ENCODE measurements at regions not wholly inside any gene's neighbourhood (a gene's known extent, or its start where the extent isn't known, plus 50 kb on each side); places are given as distances from the start of the nearest gene placed in this dataset.
A peak's percentile ranks its signal among the peaks of the same experiment; 100 is the strongest.
"Not testable (repeated sequence)": the region's sequence is repeated elsewhere in the genome, so short reads cannot be mapped to it uniquely, and the experiment has no call there.

- no peak for TF ChIP-seq CTCF (IDR thresholded peaks at IDR 0.05; ENCODE audit: insufficient read depth, low read depth, low read length, missing control alignments)
- no peak overlapping the region for H3K4me3 ChIP-seq (ENCODE audit: low read depth, low read length)
- no peak for DNase-seq (ENCODE audit: low read depth)
Observed at GRCh38 chr11:33989461-33989860, 62.1 kb upstream of the CAPRIN1 start.

- no peak for DNase-seq (ENCODE audit: low read depth)
- no peak overlapping the region for H3K4me3 ChIP-seq (ENCODE audit: low read depth, low read length)
Observed at GRCh38 chr11:33988586-33989370, 62.8 kb upstream of the CAPRIN1 start.

GRCh38 chr11:33987975-33988580, 63.5 kb upstream of the CAPRIN1 start:
- DNase-seq (ENCODE audit: low read depth) = peak; percentile 87
- no peak overlapping the region for H3K4me3 ChIP-seq (ENCODE audit: low read depth, low read length)
- TF ChIP-seq CTCF (IDR thresholded peaks at IDR 0.05; ENCODE audit: insufficient read depth, low read depth, low read length, missing control alignments) = peak; percentile 83

More at GRCh38 chr11:33988586-33989370, 62.8 kb upstream of the CAPRIN1 start:
- TF ChIP-seq CTCF (IDR thresholded peaks at IDR 0.05; ENCODE audit: insufficient read depth, low read depth, low read length, missing control alignments) = no peak

GRCh38 chr11:33987545-33987944, 64.0 kb upstream of the CAPRIN1 start:
- no peak for TF ChIP-seq CTCF (IDR thresholded peaks at IDR 0.05; ENCODE audit: insufficient read depth, low read depth, low read length, missing control alignments)
- no peak overlapping the region for H3K4me3 ChIP-seq (ENCODE audit: low read depth, low read length)
- no peak for DNase-seq (ENCODE audit: low read depth)

GRCh38 chr11:33986597-33987501, 64.7 kb upstream of the CAPRIN1 start:
- DNase-seq (ENCODE audit: low read depth); H3K4me3 ChIP-seq (ENCODE audit: low read depth, low read length): not testable (repeated sequence)

- H3K4me3 ChIP-seq (ENCODE audit: low read depth, low read length) = no peak overlapping the region
- TF ChIP-seq CTCF (IDR thresholded peaks at IDR 0.05; ENCODE audit: insufficient read depth, low read depth, low read length, missing control alignments) = no peak
- DNase-seq (ENCODE audit: low read depth) = no peak
Observed at GRCh38 chr11:33984682-33985389, 66.7 kb upstream of the CAPRIN1 start.
